GM23338 (cell line): ENCODE measurements at regions not wholly inside any gene's neighbourhood (a gene's known extent, or its start where the extent isn't known, plus 50 kb on each side); places are given as distances from the start of the nearest gene placed in this dataset.

ENCODE experiments used
- CREB1 ChIP-seq: fragments of 250-450 bp; sonication (Bioruptor Pico); IDR thresholded peaks from 2 replicates; pipeline ENCODE4 v1.5.0; 2020; ENCODE audit warnings: low read depth, mild to moderate bottlenecking, moderate library complexity
- EZH2 ChIP-seq: fragments of 200-600 bp; sonication (generic); IDR thresholded peaks from one replicate; pipeline ENCODE4 v1.8.0; 2017; ENCODE audit warnings: antibody characterized with exemption, mild to moderate bottlenecking, low read depth; ENCODE audit not compliant: unreplicated experiment
- EZH2phosphoT487 ChIP-seq: fragments of 200-600 bp; sonication (generic); IDR thresholded peaks from one replicate; pipeline ENCODE4 v1.8.1; 2018; ENCODE audit warnings: antibody characterized with exemption; ENCODE audit not compliant: unreplicated experiment
- JUNB ChIP-seq: IDR thresholded peaks from one replicate; pipeline ENCODE4 v1.6.1; 2016; ENCODE audit warnings: antibody characterized with exemption; ENCODE audit not compliant: unreplicated experiment
- POLR2AphosphoS5 ChIP-seq: IDR thresholded peaks from 2 replicates; pipeline ENCODE4 v1.6.1; 2016; ENCODE audit warnings: antibody characterized with exemption, low read depth
- ZNF114 ChIP-seq: fragments of 250-450 bp; sonication (Bioruptor Pico); IDR thresholded peaks from 2 replicates; pipeline ENCODE4 v1.5.0; 2020; ENCODE audit warnings: mild to moderate bottlenecking, moderate library complexity
- ZNF331 ChIP-seq: fragments of 250-450 bp; sonication (Bioruptor Pico); IDR thresholded peaks from 2 replicates; pipeline ENCODE4 v1.5.0; 2020; ENCODE audit warnings: low read depth, mild to moderate bottlenecking, moderate library complexity
- ZNF462 ChIP-seq: fragments of 250-450 bp; sonication (Bioruptor Pico); IDR thresholded peaks from 2 replicates; pipeline ENCODE4 v1.5.0; 2020; ENCODE audit warnings: mild to moderate bottlenecking, moderate library complexity
- TF ChIP-seq, protein P1 (sequence below), 2 experiments: fragments of 200-600 bp in 1 of 2; sonication (generic) in 1 of 2; conservative IDR thresholded peaks; 2 replicates each; pipeline versions ENCODE4 v1.5.1 to v1.6.1; 2016 to 2017; ENCODE audit warnings: antibody characterized with exemption in 2 of 2, low read depth in 2 of 2, mild to moderate bottlenecking in 2 of 2, moderate library complexity in 1 of 2
- TF ChIP-seq, protein P2 (sequence below): IDR thresholded peaks from one replicate; pipeline ENCODE4 v1.6.1; 2018; ENCODE audit warnings: antibody characterized with exemption; ENCODE audit not compliant: unreplicated experiment

DNA sequence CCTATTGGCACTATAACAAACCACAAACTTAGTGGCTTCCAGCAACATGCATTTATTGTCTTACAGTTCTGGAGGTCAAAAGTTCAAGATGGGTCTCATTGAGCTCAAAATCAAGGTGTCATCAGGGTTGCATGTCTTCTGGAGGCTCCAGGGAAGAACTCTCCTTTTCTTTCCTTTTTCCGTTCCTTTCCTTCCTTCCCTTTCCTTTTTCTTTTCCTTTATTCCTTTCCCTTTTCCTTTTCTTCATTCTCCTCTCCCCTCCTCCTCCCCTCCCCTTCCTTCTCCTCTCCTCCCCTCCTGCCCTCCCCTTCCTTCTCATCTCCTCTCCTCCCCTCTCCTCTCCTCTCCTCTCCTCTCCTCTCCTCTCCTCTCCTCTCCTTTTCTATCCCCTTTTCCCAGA is 460.2 kb upstream of the CDH4 start:
- TF ChIP-seq, protein P1, sequence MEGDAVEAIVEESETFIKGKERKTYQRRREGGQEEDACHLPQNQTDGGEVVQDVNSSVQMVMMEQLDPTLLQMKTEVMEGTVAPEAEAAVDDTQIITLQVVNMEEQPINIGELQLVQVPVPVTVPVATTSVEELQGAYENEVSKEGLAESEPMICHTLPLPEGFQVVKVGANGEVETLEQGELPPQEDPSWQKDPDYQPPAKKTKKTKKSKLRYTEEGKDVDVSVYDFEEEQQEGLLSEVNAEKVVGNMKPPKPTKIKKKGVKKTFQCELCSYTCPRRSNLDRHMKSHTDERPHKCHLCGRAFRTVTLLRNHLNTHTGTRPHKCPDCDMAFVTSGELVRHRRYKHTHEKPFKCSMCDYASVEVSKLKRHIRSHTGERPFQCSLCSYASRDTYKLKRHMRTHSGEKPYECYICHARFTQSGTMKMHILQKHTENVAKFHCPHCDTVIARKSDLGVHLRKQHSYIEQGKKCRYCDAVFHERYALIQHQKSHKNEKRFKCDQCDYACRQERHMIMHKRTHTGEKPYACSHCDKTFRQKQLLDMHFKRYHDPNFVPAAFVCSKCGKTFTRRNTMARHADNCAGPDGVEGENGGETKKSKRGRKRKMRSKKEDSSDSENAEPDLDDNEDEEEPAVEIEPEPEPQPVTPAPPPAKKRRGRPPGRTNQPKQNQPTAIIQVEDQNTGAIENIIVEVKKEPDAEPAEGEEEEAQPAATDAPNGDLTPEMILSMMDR (conservative IDR thresholded peaks at IDR 0.05; ENCODE audit: low read depth in 2 of 2) = no peak
- TF ChIP-seq POLR2AphosphoS5 = no peak
- no peak for TF ChIP-seq EZH2
- no peak for TF ChIP-seq EZH2phosphoT487
- TF ChIP-seq JUNB = no peak
- TF ChIP-seq ZNF462 (CRISPR knock-in tag) = no peak
- no peak for TF ChIP-seq CREB1 (CRISPR knock-in tag)
- TF ChIP-seq, protein P2, sequence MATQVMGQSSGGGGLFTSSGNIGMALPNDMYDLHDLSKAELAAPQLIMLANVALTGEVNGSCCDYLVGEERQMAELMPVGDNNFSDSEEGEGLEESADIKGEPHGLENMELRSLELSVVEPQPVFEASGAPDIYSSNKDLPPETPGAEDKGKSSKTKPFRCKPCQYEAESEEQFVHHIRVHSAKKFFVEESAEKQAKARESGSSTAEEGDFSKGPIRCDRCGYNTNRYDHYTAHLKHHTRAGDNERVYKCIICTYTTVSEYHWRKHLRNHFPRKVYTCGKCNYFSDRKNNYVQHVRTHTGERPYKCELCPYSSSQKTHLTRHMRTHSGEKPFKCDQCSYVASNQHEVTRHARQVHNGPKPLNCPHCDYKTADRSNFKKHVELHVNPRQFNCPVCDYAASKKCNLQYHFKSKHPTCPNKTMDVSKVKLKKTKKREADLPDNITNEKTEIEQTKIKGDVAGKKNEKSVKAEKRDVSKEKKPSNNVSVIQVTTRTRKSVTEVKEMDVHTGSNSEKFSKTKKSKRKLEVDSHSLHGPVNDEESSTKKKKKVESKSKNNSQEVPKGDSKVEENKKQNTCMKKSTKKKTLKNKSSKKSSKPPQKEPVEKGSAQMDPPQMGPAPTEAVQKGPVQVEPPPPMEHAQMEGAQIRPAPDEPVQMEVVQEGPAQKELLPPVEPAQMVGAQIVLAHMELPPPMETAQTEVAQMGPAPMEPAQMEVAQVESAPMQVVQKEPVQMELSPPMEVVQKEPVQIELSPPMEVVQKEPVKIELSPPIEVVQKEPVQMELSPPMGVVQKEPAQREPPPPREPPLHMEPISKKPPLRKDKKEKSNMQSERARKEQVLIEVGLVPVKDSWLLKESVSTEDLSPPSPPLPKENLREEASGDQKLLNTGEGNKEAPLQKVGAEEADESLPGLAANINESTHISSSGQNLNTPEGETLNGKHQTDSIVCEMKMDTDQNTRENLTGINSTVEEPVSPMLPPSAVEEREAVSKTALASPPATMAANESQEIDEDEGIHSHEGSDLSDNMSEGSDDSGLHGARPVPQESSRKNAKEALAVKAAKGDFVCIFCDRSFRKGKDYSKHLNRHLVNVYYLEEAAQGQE = no peak
- TF ChIP-seq ZNF331 (CRISPR knock-in tag) = no peak
- TF ChIP-seq ZNF114 = no peak
